Ammon's horn (tissue), 1 donor: ENCODE measurements at regions not wholly inside any gene's neighbourhood (a gene's known extent, or its start where the extent isn't known, plus 50 kb on each side); places are given as distances from the start of the nearest gene placed in this dataset.

ENCODE experiments used
- DNase-seq: peaks from one replicate; pipeline ENCODE4 v3.0.0-alpha.2; 2016; ENCODE audit warnings: low spot score

DNA sequence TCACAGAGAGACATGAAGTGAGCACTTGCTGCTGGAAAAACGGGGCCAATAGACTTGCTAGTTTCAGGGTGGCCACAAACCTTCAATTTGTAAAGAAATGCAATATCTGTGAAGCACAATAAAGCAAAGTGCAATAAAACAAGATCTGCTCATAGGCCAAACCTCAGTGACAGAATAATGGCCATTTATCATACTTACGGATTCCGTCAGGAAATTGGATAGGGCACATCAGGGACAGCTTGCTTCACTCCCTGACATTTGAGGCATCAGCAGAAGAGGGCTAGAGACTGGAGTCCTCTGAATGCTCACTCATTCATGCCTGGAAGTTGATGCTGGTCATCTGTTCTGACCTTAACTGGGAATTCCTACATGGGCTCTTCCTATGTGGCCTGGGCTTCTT, 165.5 kb upstream of the OPRM1 start:
- no peak for DNase-seq

DNA sequence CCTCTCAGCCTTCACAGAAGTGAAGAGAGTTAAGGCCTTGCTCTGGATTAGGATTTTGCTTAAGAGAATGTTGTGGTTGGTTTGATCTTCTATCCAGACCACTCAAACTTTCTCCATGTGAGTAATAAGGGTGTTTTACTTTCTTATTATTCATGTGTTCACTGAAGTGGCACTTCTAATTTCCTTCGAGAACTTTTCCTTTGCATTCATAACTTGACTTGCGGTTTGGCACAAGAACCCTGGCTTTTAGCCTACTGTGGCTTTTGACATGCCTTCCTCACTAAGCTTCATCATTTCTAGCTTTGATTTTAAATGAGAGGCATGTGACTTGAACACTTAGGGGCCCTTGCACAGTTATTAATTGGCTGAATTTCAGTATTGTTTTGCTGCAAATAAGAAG, 166.1 kb upstream of the OPRM1 start:
- DNase-seq: no peak

DNA sequence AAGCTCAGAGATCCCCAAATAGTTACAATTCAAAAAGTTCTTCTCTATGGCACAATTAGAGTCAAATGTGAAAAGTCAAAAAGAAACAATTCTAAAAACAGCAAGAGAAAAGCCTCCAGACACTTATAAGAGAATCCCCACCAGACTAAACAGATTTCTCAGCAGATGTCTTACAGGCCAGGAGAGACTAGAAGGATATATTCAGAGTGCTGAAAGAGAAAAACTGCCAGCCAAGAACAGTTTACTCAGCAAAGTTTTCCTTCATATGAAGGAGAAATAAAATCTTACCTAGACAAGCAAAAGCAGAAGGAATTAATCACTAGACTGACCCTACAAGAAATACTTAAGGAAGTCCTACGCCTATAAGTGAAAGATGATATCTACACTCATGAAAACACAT, 176.1 kb upstream of the OPRM1 start:
- DNase-seq: no peak

DNA sequence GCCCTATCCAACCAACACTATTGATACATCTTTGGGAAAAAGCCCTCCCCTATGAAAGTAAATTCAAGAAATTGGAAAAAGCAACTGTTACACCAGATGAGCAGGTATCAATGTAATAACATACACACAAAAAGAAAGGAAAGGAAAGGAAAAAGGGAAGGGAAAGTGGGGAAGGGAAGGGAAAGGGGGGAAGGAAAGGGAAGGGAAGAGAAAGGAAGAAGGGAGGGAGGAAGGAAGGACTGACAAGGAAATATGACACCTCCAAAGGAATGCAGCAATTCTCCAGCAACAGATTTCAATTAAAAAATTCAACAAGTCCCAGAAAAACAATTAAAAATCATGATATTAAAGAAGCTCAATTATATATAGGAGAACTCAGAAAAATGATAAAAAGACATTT, 176.9 kb upstream of the OPRM1 start:
- no peak for DNase-seq

DNA sequence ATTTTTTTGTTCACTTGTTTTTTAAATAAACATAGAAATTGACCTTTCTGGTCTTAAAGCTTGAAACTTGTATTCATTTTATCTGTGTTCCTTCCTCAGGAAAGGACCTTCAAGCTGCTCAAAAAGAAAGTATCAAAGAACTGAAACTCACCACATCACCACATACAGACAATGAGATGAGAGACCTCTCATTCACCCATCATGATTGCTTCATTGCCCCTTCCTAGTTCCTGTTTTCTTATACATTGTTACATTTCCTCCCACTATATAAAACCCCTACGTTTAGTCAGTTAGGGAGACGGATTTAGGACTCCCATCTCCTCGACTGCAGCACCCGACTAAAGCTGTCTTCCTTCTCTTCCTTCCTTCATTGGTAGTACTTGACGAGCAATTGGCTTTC, 180.5 kb upstream of the OPRM1 start:
- no peak for DNase-seq

DNA sequence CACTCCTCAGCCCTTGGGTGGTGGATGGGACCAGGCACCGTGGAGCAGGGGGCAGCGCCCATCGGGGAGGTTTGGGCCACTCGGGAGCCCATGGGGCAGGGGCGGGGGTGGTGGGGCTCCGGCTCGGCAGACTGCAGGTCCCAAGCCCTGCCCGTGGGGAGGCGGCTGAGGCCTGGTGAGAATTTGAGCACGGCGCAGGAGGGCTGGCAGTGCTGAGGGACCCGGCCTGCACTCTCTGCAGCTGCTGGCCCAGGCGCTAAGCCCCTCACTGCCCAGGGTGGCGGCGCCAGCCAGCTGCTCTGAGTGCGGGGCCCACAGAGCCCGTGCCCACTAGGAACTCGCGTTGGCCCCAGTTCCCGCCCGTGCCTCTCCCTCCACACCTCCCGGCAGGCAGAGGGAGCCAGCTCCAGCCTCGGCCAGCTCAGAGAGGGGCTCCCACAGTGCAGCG, 182.1 kb upstream of the OPRM1 start:
- DNase-seq: no peak

DNA sequence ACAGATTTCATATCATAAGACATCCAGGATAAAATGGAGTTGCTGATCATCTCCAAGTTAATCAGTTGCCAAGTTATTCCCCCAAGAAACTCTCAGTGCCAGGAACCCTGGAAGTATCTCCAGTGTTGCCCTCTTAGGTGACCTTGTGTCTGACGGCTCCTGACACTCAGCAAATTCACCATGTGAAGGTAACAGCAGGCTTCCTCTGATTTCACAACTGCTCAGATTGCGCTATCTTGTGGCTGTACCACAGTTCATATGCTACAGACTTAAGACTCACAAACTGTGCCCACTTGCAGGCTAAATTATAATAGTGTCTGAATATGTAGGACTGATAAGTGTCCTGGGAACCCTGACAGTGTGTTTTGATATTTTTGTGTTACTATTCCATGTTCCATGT, 186.6 kb upstream of the OPRM1 start:
- DNase-seq: no peak

DNA sequence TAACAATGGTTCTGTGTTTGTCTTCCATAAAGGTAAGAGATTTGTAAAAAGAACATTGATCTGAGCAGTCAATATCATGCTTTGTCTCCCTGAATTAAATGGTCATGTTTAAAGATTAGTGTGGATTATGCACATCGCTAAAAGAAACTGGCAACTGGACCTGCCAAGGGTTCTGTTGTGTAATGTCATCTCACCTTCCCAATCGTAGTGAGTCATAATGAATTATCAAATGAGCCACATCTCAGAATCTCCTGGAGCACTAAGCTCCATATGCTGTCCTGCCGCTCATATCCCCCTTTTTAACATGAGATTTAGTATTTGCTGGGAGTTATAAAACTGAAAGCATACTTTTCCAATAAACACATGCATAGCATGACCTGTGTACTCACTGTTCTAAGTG, 187.0 kb upstream of the OPRM1 start:
- no peak for DNase-seq

DNA sequence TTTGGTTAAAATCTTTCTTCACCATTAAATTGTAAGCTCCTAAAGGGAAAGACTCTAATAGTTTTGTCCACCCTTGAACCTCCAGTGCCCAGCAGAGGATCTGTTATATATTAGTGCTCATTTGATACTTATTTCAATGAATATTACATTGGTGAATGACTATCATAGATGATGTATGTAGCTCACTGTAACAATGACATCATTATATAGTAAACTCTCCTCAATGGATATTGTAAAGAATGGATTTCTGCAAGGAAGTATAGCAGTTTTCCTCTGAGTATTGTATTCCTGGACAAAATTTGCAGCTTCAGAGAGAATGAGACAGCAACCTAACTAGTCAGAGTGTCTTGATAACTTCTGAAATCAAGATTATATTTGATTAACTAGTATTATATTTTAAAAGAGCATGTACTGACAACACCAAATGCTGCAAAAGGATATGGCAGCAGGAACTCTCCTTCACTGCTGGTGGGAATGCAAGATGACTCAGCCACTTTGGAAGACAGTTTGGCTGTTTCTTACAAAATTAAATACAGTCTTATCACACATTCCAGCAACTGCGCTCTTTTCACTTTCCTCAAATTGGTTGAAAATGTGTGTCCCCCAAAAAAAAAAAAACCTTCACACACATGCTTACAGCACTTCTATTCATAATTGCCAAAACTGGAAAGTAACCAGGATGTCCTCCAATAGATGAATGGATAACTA, 189.8 kb upstream of the OPRM1 start:
- peak; percentile 15 for DNase-seq

DNA sequence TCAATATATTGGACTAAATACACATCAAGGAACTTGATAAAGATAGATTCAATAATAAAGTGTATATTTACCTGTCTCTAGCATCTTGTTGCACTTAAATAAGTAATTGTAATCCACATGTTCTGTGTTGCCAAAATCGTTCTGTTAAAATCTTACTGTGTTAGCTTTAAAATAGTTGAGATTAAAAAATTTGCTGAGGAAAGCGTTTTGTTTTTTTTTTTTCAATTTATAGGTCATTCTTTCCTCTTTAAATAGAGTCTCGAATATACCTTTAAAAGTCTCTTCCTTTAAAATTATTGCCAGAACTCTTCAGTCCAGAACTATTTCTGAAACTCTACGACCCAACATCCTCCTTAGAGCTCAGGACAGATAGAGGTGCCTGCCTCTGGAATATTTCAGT, 195.6 kb upstream of the OPRM1 start:
- DNase-seq: no peak

DNA sequence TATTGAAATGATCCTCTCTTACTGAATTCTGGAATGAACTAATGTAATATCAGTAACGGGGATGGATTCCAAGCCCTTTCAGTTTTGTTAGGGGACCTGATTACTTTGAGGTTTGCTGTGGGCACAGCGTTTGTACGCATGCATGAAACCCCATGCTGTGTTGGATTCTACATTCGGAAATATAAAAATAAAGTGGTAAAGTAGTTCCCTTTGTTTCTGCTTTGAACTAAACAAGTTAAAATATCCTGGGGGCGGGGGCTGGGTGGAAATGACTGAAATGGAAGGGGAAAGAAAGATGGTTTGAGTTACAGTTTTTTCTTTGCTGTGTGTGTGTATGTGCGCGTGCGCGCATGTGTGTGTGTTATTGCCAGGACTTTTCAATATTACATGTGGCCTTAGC, 196.5 kb upstream of the OPRM1 start:
- no peak for DNase-seq

DNA sequence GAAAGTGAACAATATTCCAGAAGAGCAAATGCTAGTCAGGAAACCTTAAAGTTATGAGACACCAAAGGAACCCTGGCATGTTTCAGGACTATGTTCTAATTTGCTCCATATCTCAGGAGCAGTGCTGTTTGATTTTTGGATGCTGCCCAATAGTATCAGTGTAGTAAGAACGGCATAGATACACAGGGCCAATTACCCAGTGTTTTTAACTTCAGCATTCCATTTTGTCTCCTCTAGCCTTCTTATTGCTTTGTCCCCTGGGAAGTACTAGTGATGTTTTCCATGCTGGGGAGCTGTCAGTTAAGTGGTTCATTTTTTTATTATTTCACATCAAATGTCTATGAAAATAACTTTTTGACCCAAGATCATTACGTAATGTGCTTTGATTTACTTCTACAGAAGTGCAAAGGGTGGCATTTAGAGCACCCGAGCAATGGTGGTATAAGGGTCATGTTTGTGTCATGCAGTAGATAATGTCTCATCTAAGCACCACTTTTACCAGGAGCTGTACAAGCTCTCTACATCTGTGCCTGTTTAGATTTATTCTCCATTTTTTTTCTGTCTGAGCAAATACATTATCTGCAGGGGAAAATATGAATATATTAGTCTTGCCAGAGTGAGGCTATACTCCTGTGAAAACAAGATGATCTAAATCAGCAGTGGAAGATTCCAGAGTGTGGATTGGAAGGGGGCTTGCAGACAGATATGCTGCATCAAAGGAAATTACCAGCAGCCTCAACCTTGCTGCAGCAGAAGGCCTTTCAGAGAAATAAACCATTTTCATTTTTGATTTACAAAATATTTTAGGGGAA, 198.8 kb upstream of the OPRM1 start:
- DNase-seq: no peak

DNA sequence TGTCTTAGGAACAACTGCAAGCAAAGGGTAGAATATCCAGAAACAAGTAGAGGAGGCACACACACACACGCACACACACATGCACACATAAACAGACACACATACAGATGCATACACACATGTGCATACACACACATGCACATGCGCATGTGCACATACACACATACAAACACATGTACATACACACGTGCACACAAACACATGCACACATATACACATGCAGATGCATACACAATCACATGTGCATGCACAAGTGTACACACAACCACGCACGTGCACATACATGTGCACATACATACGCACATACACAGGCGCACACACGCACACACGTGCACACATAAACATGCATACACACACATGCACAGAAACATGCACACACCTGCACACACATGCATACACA, 206.5 kb upstream of the OPRM1 start:
- no peak for DNase-seq

DNA sequence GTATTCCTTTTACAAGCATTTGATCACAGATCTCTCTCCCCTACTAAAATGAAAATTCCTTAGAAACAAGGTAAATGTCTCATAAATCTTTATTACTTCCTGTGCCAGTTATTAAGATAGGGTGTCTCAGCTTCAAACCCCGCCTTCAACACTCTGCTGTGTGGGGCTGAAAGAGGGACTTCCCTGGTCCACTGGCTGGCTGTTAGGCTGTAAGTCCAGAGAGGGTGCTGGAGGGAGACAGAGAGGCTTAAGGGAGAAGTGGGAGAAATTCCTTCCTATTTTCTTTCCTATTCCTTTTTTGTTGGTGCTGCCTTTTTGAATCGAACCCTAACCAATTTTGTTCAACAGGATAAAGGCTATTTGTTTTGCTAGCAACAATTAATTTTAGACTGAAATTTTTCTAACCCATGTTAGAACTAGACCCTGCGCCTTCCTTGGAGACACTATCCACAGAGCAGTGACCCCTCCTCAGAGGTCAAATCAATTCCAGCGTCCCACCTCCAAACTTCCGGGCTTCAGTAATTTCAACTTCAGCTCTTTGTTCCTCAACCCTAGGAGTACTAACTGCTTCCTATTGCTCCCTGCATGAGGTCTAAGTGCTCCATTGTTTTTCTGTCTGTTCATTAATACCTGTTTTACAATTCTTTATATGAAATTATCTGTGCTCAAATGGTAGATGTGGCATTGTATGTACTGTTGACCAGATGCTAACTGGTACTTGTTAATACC, 207.5 kb upstream of the OPRM1 start:
- no peak for DNase-seq

DNA sequence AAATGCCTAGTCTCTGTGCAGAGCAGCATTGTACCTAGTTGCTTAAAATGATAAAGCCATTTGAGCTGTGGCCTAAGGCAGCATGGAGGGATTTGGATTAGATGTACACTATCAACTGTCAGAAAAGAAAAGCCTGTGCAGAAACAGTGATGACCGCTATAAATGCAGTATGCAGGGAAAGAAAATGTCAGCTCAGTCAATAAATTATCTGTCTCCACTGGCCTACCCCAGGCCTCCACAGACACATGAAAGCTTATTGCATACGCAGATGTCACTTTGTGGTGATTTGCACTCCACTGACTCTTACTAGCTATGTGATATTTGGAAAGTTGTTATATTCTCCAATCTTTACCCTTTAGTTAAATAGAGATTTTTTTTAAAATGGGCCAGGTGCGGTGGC, 221.9 kb upstream of the OPRM1 start:
- no peak for DNase-seq

DNA sequence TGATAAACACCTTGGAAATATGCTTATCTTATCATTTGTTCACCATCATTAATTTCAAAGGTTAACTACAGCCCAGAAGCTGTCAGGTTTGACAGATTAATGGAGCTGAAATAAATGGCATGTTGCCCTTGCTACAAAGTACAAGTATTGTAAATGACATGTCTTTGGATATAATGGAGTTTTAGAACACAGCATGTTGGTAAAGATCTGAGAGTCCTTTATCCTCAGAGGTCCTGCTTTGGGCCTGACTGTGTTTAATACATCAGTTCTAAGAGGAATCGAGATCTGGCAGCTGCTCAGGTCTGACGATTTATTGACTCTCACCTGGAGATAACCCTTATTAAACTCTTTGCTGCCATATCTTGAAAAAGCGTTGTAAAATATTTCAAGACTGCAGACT, 222.7 kb upstream of the OPRM1 start:
- no peak for DNase-seq

DNA sequence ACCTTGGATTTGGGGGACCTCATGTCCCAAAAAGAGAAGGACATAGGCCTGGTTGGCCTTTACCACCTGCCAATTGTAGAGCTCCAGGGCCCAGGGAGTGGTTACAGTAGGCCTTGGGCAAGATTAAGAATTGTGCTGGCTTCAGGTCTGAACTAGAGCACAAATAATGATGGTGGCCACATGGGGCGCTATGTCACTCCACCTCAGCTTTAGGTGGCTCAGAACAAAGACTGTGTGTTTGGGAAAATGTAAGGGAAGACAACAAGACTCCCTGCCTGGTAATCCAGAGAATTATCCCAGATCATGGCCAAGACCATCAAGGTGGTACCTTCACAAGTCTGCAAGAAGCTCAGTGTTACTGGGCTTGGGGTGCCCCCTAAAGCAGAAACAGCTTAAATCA, 224.9 kb upstream of the OPRM1 start:
- DNase-seq: no peak

DNA sequence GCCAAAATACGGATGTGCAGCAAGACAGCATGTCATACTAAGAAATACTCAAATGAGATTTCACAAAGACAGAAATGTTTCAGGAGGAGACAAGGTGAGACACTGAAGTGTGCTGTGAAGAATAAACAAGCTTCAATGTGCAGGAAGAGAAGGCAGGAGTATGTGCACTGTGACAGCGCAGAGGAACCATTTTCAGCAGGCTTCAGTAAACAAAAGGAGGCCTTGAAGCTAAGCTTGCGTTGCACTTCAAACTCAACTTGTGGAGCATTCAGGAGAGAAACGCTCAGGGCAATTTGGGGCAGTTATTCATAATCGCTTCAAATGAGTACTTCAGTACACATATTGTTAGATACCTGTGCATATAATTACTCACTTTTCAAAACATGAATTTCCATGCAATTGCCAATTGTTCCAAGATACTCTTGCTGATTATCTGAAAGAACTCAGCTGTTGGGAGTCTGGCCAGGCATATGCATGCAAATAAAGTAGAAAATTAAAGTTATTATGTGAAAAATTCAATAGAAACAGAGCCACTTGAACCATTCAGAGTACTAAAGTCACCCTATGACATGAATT, 234.2 kb upstream of the OPRM1 start:
- DNase-seq: no peak

DNA sequence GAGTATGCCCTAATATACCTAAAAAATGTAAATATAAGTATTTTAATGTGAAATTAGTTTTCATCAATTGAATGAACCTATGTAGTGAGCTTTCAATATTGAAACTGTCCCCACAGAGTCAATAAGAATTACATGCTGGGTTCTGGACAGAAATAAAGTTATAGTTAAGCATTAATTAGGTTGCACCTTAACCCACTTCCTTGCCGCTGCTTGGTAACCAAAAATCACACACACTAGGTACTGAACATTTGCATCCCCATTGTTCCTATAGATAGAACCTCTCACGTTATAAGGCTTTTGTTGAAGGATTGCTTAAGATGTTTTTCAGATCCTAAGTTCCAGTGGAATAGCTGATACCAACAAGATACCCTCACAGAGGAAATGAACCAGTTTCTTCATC, 237.1 kb upstream of the OPRM1 start:
- no peak for DNase-seq

DNA sequence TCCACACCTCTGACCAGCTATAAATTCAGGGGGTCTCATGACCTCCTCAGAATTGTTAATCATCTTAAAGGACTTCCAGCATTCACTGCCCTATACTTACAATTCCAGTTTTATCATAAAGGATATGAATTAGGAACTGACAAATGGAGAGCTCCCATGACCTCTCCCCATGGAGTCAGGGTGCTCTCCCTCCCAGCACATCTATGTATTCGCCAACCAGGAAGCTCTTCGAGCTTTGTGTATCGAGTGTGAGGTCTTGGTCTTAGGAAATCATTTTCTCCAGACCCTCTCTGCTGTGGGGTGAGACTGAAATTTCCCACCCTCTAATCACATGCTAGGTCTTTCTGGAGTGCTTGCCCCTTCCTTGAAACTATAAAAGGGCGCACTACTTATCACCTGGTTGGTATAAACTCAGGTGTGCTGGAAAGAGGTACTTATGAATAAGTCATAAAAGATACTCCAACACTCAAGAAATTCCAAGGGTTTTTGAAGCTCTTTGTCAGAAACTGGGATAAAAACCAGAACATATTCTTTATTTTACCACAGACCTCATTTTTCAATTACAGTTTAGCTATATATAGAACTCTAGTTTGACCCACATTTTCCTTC, 238.4 kb upstream of the OPRM1 start:
- DNase-seq: no peak

DNA sequence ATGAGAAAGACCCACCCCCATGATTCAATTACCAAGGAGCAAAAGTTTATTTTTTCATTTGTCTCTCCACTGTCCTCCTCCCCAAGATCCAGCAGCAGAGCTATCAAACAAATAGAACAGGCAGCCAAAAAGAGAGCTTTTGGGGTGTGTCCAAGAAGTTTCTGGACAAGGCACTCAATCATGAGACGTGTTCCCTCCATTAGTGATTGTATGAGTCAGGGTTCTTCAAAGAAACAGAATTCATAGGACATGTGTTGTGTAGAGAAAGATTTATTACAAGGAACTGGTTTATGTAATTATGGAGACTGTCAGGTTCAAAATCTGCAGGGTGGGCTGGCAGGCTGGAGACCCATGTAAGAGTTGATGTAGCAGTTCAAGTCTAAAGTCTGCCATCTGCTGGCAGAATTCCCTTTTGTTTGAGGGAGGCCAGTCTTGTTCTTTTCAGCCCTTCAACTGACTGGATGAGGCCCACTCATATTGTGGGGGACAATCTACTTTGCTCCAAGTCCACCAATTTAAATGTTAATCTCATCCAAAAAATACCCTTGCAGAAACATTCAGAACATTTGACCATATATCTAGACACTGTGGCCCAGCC, 248.1 kb upstream of the OPRM1 start:
- DNase-seq: no peak

DNA sequence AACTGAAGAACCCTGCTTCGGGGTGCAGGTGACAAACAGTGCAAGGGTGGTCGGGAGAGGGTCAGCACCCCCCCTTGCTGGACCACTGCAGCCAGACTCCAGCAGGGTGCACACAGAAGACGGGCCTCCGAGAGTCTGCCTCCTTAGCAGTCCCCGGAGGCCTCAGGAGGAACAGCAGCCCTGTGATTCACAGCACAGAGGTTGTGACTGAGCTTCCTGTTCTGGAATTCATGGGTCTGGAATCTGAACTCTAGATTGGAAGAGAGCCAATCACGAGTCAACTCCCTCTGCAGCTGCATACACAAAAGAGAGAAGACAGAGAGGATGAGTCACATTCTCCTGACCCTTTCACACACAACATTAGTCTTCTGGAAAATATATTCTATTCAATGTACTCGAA, 249.0 kb upstream of the OPRM1 start:
- DNase-seq: peak; percentile 2
